Loucy (cell line): ENCODE measurements at regions not wholly inside any gene's neighbourhood (a gene's known extent, or its start where the extent isn't known, plus 50 kb on each side); places are given as distances from the start of the nearest gene placed in this dataset.

Experiments
- EZH2phosphoT487 ChIP-seq: fragments of 200-600 bp; IDR thresholded peaks from 2 replicates; pipeline ENCODE4 v1.6.1; 2018; ENCODE audit warnings: antibody characterized with exemption, mild to moderate bottlenecking, moderate library complexity, borderline replicate concordance
- TF ChIP-seq, protein P1 (sequence below): fragments of 200-600 bp; sonication (generic); conservative IDR thresholded peaks from 2 replicates; pipeline ENCODE4 v1.5.1; 2014; ENCODE audit warnings: mild to moderate bottlenecking, antibody characterized with exemption, low read length

- TF ChIP-seq, protein P1, sequence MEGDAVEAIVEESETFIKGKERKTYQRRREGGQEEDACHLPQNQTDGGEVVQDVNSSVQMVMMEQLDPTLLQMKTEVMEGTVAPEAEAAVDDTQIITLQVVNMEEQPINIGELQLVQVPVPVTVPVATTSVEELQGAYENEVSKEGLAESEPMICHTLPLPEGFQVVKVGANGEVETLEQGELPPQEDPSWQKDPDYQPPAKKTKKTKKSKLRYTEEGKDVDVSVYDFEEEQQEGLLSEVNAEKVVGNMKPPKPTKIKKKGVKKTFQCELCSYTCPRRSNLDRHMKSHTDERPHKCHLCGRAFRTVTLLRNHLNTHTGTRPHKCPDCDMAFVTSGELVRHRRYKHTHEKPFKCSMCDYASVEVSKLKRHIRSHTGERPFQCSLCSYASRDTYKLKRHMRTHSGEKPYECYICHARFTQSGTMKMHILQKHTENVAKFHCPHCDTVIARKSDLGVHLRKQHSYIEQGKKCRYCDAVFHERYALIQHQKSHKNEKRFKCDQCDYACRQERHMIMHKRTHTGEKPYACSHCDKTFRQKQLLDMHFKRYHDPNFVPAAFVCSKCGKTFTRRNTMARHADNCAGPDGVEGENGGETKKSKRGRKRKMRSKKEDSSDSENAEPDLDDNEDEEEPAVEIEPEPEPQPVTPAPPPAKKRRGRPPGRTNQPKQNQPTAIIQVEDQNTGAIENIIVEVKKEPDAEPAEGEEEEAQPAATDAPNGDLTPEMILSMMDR, result no peak
- TF ChIP-seq EZH2phosphoT487, result no peak
These were observed 246.3 kb downstream of the SIPA1L2 start for GRCh38 chr1:232383455-232384123.
